Activated T-cell treated with anti-CD3 and anti-CD28 coated beads, Interleukin-2, amount 50 U/mL, for 48 hours (primary cell): ENCODE measurements at regions not wholly inside any gene's neighbourhood (a gene's known extent, or its start where the extent isn't known, plus 50 kb on each side); places are given as distances from the start of the nearest gene placed in this dataset.
A peak's percentile ranks its signal among the peaks of the same experiment; 100 is the strongest.

ENCODE experiments used
- DNase-seq, 2 experiments: peaks; one replicate each; pipeline ENCODE4 v3.0.0-alpha.2; 2020

DNA sequence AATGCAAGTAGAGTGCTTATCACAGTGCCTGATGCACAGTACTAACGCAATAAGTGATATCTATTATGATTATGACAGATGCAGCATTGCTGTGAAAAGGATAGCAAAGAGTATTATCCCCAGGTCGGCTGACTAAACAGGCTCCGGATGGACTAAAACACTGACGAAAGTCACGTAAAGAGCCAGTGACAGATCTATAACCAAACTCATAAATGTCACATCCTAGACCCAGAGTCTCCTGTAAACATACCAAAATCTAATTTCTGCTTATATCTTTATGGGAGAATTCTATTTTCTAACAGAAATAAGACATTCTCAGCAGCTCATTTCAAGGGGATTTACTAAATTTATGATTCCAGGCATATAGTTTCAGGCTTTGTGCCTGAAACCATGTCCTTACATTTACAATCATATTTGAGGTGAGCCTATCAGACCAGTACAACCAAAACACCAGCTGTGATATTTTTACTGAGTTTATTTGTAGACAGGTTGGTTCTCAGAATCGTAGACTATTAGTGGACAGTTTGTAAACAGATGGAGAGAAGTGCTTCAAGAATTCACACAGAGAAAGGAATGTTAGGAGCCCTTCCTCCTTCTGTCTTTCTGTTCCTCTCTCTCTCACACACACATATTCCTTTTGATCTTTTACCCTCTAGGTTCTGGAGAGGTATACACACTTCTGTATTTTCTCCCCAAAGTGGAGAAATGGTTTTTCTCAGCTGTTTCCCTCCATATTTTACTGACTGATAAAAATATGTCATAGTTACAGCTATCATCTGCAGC lies 52.4 kb upstream of the WDR26 start:
- DNase-seq = no peak

DNA sequence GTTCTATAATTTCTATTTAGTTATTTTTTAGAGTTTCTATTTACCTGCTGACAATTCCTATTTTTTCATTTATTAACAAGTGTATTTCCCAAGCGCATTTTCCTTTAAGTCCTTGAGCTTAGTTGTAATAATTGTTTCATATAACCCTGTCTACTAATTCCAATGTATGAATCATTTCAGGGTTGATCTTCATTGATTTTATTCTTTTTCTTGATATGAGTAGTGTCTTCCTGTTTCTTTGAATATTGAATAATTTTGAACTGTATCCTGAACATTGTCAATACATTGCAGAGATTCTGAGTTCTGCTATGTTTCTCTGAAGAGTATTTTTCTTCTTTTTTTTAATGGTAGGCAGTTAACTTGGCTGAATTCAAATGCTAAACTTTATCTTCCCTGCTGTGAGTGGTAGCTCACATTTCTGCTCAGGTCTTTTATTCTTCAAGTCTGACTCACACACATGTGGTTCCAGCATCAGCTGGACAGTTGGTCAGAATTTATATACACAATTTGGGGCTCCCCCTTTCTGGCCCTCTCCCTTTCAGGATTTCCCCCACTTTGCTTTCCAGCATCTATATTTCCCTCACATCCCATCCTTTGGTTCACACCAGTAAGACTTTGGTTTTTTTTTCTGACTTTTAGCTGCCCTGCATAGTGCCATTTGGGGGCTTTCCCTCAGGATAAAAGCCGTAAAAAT lies 54.4 kb upstream of the WDR26 start:
- no peak for DNase-seq

DNA sequence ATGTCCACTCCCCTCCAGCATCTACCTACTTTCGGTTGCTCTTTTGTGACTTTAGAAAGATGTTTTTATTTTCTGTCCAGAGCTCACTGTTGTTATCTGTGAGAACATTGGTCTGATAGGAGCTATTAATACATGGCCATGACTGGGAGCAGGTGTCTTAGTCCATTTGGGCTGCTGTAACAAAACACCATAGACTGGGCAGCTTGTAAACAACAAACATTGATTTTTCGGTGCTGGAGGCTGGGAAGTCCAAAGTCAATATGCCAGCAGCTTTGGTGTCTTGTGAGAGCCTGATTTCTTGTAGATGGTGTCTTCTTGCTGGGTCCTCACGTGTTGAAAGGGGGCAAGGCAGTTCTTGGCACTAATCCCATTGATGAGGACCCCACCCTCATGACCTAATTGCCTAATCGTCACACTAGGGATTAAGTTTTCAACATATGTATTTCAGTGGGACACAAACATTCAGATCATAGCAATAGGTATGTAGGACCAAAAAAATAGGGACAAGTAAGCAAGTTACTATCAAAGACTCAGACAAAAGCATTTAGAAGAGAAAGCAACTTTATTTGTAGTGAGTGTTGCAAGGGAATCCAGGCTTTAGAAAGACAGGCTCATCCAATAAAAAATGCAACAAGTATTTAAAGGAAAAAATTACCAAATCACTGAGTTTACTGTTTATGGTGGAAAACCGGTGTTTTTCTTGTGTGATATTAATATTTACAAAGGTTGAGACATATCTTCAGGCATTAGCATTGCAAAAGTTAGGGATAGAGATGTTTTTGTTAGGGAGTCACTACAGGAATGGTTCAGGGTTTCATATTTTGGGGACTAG lies 55.2 kb upstream of the WDR26 start:
- DNase-seq = no peak

DNA sequence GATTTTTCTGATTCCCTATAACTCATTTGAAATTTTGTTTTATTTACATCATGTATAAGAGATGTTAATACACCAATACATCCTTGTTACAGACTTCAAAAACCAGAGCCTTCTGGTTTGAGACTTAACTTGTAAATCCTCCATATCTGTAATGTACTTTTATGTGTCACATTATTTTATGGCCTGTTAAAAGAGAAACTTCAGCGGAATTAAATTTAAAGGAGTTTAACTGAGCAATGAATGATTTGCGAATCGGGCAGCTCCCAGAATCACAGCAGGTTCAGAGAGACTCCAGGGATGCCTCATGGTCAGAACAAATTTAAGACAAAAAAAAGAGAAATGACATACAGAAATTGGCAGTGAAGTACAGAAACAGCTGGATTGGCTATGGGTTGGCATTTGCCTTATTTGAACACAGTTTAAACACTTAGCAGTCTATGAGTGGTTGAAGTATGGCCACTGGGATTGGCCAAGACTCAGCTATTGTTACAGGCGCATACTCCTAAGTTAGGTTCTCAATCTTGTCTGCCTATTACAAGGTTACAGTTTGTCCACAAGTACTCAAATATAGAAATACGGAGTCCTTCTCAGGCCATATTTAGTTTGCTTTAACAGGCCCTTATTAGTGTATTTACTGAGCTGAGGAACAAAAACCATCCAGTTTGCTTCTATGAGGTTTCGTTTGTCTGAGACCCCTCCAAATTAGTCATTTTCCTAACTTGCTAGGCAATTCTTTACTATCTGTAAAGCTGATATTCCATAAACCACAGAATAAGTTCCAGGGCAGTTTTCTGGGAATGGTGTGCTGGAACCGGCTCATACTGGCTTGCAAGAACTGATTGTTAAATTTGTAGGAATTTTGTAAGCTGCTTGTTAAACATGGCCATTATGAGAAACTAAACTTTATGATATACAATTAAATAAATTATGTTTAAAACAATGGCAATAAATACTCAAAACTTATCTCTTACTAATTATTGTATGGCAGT lies 56.2 kb upstream of the WDR26 start:
- no peak for DNase-seq

DNA sequence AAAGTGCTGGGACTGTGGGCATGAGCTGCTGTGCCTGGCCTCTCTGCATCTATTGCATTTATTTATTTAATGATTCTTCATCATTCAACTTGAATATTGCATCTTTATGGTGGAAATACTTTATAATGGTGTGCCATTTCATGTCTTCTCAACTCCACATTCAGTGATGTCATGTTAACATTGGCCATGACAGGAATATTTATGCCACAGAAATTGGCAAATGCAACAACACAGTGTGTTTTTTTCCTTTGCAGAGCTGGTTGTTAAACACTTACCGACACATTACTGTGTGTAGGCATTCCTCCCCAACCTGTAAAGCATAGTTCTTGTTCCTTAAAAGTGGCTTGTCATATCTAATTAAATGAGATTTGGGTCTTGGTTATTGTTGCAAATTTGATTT lies 57.4 kb upstream of the WDR26 start:
- no peak for DNase-seq

DNA sequence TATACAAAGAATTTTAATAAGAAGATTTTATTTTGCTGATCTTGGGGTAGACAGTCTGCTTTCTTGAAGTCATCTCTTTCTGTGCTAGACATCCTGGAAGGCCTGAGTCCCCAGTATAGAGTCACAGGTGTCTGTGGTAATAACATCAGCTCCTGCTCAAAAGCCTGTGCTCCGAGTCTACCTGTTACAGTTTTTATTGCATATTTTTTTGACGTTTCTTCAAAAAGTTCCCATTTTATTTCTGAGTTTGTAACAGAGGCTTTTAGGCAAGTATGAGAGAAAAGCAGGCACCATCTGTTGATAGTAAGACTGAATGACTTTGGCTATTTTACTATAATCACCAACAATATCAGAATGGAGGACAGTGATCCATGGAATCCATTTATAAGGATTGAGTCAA lies 58.0 kb upstream of the WDR26 start:
- no peak for DNase-seq

DNA sequence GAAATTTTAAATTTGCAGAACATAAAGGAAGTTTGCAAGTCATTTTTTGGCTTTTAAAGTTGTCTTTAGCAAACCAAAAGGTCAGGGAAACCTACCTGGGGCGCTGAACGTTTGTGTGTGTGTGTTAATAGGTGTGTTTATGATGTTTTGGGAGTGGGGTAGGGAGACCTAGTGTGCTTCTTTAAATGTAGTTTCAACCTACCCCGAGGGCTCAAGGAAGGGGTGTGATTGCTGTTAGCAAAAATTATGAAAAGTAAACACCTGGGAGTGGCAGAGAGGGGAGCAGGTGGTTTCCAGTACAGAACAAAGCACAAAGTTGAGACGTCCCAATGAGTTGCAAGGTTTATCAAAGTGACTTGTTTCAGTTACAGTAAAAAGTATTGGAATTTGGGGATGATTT lies 58.7 kb upstream of the WDR26 start:
- no peak for DNase-seq

DNA sequence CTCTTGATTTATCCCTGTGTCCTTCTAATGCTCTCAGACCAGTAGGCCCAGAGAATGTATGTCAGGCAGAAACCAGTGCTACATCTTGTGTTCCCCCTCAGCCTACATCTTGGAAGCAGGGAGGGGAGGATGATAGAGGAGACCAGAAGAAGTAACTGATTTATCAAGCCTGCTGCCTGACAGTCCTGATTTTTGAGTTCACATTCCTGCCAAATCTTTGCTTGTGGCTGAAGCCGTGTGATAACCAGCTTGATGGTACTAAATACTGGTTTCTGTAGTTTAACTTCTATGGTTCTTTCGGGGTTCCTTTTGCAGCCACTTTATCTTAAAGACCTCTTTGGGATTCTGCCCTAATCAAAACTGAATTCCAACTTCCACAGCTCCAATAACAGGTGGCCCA lies 59.7 kb upstream of the WDR26 start:
- DNase-seq = no peak

DNA sequence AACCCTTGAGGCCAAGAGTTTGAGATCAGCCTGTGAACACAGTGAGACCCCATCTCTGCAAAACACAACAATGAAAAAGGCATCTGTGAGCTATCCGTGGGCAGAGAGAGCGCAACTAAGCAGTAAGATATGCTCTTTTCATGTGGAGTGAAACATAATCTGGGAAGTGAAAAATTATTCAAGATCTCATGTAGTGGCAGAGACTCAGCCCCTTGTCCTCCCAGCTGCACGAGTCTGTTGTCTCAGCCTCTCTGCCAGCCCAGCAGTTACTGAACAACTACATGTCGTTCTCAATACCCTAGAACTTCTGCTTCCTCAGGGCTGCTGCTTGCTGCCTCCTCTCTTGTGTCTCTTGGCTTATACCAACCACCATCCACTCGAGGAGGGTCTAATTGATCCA lies 61.3 kb upstream of the WDR26 start:
- no peak for DNase-seq

DNA sequence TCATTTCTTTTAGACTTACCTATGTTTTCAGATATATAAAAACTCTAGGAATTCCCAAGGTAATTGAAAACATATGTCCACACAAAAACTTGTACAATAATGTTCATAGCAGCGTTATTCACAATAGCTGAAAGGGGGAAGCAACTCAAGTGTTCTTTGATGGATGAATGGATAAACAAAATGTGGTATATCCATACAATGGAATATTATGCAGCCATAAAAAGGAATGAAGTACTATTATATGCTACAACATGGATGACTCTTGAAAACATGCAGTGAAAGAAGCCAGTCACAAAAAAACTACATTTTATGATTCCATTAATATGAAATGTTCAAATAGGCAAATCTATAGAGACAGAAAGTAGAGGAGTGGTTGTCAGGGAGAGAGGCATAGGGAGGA lies 62.2 kb upstream of the WDR26 start:
- no peak for DNase-seq

DNA sequence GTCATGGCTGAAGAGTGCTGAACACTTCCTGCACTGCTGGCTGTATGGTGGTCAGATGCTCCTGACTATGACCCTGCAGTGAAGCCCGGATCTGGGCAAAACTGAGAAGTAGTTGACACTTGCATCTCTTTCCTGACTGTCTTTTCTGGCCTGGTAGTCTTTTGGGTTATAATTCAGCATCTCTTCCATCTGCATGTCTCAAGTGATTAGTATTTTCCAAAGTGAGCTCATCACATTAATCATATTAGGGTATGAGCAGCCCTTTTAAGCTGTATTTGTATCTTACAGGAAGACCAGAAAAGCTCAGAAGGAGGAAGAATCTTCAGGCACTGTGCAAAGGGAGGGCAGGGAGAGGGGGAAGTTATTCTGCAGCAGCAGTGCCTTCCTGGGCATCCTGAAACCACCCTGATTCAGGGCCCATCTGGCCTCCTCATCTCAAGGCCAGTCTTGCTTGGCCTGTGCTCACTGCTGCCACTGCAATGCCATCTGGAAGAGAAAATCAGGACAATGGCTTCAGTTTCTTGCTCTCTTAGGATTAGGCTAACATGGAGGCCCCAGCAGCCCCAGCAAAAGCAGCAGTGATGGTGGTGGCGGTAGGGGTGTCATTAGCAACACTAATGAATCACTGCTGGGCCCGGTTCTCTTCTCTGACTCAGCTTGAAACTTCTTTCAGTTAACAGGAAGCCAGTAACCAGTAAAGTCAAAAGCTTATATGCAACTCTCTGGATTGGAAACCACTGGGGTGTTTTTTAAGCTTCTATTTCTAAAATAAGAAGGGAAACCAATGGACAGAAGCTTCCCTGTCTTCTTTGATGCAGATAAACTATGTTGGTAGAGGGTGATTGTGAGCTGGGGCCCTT lies 63.3 kb upstream of the WDR26 start:
- peak; percentile 80 for DNase-seq

DNA sequence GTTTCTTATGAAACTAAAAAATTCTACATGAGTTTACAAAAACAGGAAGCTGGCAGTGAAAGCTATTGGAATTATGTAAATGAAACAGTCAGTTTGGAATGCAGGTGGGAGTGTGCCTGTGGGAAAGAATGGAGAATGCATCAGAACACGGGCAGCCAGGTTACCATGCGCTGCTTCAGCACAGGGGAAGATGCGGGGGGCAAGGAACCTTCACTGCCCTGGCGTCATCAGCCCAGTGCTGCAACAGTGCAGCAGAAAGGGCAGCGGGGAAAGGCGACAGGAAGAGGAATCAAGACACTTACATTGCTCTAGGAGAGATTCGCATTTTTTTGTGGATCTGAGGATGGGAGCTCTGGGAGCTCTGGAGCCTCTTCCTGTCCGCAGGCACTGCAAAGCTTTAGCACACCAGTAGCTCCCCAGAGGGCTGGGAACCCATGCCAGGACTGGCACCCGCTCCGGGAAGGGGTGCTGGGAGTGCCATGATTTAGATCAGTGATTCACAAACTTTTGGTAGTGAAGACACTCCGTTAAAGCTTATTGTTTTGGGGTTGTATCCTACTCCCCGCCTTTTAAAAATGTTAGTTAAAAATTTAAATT lies 64.1 kb upstream of the WDR26 start:
- peak; percentile 36 to 42 for DNase-seq

DNA sequence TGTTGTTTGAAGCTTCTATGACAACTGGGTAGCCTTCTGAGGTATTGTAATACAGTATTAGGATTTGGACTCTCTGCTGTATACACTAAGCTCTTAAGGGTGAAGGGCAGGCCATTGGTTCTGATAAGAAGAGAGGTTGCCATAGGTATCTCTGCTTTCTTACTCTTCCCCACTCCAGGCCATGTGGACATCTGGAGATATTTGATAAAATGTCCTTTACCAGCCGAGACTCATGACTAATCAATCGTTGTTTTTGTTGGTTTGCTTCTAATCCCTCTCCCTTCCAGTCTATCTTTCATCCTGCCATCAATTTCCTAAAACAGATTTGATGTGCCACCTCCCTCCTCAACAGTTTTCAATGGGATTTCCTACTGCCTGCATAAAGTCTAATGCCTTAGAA lies 64.6 kb upstream of the WDR26 start:
- DNase-seq = no peak

DNA sequence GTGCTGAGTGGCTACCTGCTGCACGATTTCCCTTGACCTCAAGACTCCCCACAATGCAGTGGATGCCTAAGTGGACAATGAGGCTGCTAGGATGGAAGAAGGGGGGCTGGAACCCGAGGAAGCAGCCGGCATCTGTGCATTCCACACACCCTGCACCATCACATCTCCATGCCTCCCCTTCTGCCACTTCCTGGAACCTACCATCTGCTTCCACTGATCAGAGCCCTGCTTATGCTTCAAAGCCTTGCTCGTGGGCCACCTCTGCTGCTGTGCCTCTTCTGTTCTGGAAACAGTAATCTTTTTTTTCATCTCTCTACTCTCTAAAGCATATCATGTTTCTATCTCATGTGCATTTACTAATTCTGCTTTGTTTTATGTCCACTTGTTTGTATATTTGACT lies 66.2 kb upstream of the WDR26 start:
- DNase-seq = no peak

DNA sequence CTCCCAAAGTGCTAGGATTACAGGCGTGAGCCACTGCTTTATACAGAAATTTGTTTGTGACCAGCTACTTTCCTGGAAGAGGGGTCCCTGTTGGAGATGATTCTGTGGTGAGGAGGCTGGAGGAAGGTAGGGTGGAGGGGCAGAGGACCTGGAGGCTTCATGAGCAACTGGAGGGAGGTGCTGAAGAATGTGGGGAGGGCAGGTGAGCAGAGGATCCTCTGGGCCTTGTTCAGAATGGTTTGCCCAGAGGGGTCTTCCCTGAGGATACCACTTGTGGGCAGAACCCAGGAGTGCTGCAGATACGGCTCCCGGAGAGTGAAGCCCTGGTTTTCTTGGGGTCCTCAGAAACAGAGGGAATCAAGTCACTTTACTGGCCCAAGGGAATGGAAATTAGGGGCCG lies 67.2 kb upstream of the WDR26 start:
- no peak for DNase-seq

DNA sequence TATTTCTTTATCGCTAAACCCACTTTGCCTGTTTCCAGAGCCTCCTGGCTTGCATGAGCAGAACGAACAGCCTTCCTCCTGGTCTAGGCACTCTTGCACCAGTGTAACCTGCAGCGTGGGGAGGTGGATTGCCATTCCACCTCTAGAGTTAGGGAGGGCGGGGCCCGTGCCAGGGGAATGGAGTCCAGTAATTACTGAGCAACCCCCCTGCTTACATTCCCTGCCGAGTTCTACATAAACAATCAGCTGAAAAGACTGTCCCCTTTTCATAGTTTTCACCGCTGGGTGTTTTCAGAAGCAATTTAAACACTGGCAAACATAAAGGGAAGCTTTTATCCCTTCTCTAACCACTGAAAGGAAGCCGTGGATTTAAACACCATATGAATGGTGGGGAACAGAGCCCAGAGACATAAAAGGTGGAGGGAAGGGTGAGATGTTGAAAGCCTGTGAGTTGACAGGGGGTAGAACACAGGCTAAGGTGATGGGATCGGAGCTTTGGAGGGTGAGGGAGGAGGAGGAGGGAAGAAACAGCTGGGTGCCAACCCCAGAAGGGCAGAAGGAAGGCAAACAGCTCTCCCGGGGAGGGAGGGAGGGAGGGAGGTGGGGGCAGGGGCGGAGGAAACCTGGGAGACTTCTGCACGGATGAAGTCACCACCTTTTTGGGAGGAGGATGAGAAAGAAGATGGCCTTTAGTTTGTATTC lies 68.0 kb upstream of the WDR26 start:
- no peak for DNase-seq

DNA sequence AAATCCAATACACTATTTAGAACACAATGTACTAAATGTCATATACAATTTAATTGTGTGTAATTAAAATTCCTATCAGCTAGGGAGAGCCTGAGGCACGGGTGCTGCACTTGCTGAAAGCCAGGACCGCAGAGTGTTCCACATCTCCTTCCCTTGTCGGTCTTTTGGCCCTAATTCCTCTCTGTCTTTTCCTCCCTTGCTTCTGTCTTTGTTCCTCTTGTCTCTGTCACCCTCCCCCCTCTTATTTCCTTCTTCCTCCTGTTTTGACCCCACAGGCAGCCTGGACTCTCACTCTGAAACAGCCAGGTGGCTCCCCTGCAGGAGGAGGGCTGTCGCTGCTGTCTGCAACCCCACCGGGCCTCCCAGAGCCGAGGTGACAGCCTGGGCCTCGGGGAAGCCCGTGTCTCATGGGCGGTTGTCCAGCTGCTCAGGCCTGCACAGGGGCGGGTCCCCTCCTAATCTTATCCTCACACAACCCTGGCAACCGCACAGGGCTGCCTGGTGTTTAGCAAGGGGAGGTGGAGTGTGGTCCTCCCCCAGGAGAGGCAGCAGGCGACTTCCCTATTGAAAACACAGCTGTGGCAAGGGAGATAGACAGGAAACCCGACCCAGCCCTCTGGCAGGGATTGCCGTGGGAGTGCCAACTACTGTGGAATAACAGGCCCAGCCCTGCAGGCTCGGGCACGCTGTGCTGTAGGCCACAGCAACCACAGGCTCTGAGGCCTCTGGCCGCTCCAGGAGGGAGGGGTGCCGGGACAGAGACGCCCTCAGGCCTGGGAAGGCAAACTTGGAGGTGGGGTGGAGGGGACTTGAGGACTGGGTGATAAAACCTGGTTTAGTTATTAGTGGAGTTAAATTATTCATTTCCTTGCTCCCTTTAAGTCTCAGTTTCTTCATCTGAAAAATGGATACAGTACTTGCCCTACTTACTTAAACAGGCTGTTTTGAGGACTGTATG lies 68.8 kb upstream of the WDR26 start:
- peak; percentile 29 to 49 for DNase-seq

DNA sequence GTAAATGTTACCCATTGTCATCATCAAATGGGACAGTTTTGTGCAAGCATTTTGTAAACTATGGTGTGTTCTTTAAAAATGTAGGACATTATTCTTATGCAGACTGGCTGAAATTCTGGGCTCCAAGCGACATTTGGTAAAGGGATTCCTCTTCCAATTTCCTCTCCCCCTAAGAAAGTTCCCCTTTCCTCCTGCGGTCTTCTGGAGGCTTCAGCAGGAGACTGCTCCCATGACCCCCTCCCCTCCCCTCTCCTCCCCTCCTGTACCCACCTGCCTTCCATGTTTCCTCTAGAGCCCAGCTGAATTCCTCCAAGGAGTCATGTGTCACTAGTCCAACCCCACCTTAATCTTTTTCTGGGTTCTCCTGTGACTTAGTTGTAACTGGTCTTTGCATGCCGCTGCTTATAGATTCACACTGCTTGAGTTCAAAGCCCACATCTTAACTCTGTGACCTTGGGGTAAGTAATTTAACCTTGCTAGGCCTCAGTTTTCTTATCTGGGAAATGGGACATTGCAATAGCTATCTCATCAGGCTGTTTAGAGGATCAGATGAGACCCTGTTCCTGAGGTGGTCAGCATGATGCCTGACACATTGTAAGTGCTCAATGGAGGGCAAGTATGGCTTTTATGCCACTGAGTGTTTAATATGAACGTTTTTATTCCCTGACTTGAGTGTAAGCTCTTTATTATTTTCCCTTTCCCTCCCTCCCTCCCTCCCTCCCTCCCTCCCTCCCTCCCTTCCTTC lies 69.9 kb upstream of the WDR26 start:
- no peak for DNase-seq
